GM23338 (cell line): ENCODE measurements at regions not wholly inside any gene's neighbourhood (a gene's known extent, or its start where the extent isn't known, plus 50 kb on each side); places are given as distances from the start of the nearest gene placed in this dataset.
A peak's percentile ranks its signal among the peaks of the same experiment; 100 is the strongest.

Experiments
- ATAC-seq: fragments of 200-7000 bp; cut with Tn5 transposase; 3 replicates; pipeline ENCODE4 v1.9.1; 2020
- DNase-seq: peaks from one replicate; pipeline ENCODE4 v3.0.0-alpha.2; 2015; ENCODE audit warnings: low spot score
- H2AFZ ChIP-seq: fragments of 200-600 bp; sonication (generic); 2 replicates; pipeline ENCODE4 v1.8.0; 2016; ENCODE audit warnings: antibody characterized with exemption, mild to moderate bottlenecking, moderate library complexity
- H3F3A ChIP-seq: fragments of 200-600 bp; sonication (generic); replicated peaks from 2 replicates; pipeline ENCODE4 v1.8.0; 2017; ENCODE audit warnings: antibody characterized with exemption, mixed run types, low read depth
- H3K27ac ChIP-seq: fragments of 200-600 bp; sonication (generic); 2 replicates; pipeline ENCODE4 v1.6.1; 2016; ENCODE audit warnings: low read depth
- H3K27me3 ChIP-seq: fragments of 200-600 bp; sonication (generic); 2 replicates; pipeline ENCODE4 v1.8.0; 2016; ENCODE audit warnings: mild to moderate bottlenecking, mixed run types, moderate library complexity; ENCODE audit not compliant: insufficient read depth
- H3K36me3 ChIP-seq: fragments of 200-600 bp; sonication (generic); 2 replicates; pipeline ENCODE4 v1.8.0; 2016; ENCODE audit warnings: mild to moderate bottlenecking; ENCODE audit not compliant: insufficient read depth
- H3K4me1 ChIP-seq: fragments of 200-600 bp; sonication (generic); 2 replicates; pipeline ENCODE4 v1.8.0; 2016; ENCODE audit warnings: mild to moderate bottlenecking, moderate library complexity; ENCODE audit not compliant: insufficient read depth
- H3K4me2 ChIP-seq: fragments of 200-600 bp; sonication (generic); 2 replicates; pipeline ENCODE4 v1.7.1; 2017; ENCODE audit warnings: mixed run types
- H3K4me3 ChIP-seq: fragments of 200-600 bp; sonication (generic); 2 replicates; pipeline ENCODE4 v1.6.1; 2016; ENCODE audit warnings: mixed run types
- H3K79me2 ChIP-seq: fragments of 200-600 bp; sonication (generic); replicated peaks from 2 replicates; pipeline ENCODE4 v1.8.0; 2017; ENCODE audit warnings: mild to moderate bottlenecking; ENCODE audit not compliant: insufficient read depth
- H3K9me2 ChIP-seq: fragments of 200-600 bp; sonication (generic); 2 replicates; pipeline ENCODE4 v1.8.0; 2017; ENCODE audit not compliant: insufficient read depth
- H4K20me1 ChIP-seq: fragments of 200-600 bp; sonication (generic); replicated peaks from 2 replicates; pipeline ENCODE4 v1.8.0; 2017; ENCODE audit warnings: mild to moderate bottlenecking; ENCODE audit not compliant: insufficient read depth
- H3K27ac Mint-ChIP-seq: 2 replicates; pipeline ENCODE4 v1.8.0; 2020; ENCODE audit warnings: inconsistent platforms, mild to moderate bottlenecking, moderate library complexity, mixed read lengths
- H3K27me3 Mint-ChIP-seq: 3 replicates; pipeline ENCODE4 v1.8.0; 2022; ENCODE audit warnings: low read depth, mild to moderate bottlenecking, moderate library complexity, mixed read lengths, inconsistent platforms; ENCODE audit not compliant: insufficient read depth, poor library complexity
- H3K36me3 Mint-ChIP-seq: 3 replicates; pipeline ENCODE4 v1.8.0; 2021; ENCODE audit warnings: low read depth, mild to moderate bottlenecking, inconsistent platforms, moderate library complexity, mixed read lengths
- H3K4me1 Mint-ChIP-seq: 3 replicates; pipeline ENCODE4 v1.8.0; 2020; ENCODE audit warnings: mild to moderate bottlenecking, inconsistent platforms, mixed read lengths
- H3K4me3 Mint-ChIP-seq: 3 replicates; pipeline ENCODE4 v1.8.0; 2021; ENCODE audit warnings: moderate library complexity, mild to moderate bottlenecking, inconsistent platforms, mixed read lengths
- H3K9me3 Mint-ChIP-seq: 3 replicates; pipeline ENCODE4 v1.8.0; 2020; ENCODE audit warnings: moderate library complexity, mild to moderate bottlenecking, inconsistent platforms, mixed read lengths
- CREB1 ChIP-seq: fragments of 250-450 bp; sonication (Bioruptor Pico); IDR thresholded peaks from 2 replicates; pipeline ENCODE4 v1.5.0; 2020; ENCODE audit warnings: low read depth, mild to moderate bottlenecking, moderate library complexity
- EZH2 ChIP-seq: fragments of 200-600 bp; sonication (generic); IDR thresholded peaks from one replicate; pipeline ENCODE4 v1.8.0; 2017; ENCODE audit warnings: antibody characterized with exemption, mild to moderate bottlenecking, low read depth; ENCODE audit not compliant: unreplicated experiment
- EZH2phosphoT487 ChIP-seq: fragments of 200-600 bp; sonication (generic); IDR thresholded peaks from one replicate; pipeline ENCODE4 v1.8.1; 2018; ENCODE audit warnings: antibody characterized with exemption; ENCODE audit not compliant: unreplicated experiment
- JUNB ChIP-seq: IDR thresholded peaks from one replicate; pipeline ENCODE4 v1.6.1; 2016; ENCODE audit warnings: antibody characterized with exemption; ENCODE audit not compliant: unreplicated experiment
- REST ChIP-seq: IDR thresholded peaks from one replicate; pipeline ENCODE4 v1.6.1; 2018; ENCODE audit warnings: antibody characterized with exemption; ENCODE audit not compliant: unreplicated experiment
- STAT1 ChIP-seq: IDR thresholded peaks from one replicate; pipeline ENCODE4 v1.6.1; 2016; ENCODE audit warnings: antibody characterized with exemption; ENCODE audit not compliant: unreplicated experiment
- ZNF331 ChIP-seq: fragments of 250-450 bp; sonication (Bioruptor Pico); IDR thresholded peaks from 2 replicates; pipeline ENCODE4 v1.5.0; 2020; ENCODE audit warnings: low read depth, mild to moderate bottlenecking, moderate library complexity
- TF ChIP-seq, protein P1 (sequence below), 2 experiments: fragments of 200-600 bp in 1 of 2; sonication (generic) in 1 of 2; conservative IDR thresholded peaks; 2 replicates each; pipeline versions ENCODE4 v1.5.1 to v1.6.1; 2016 to 2017; ENCODE audit warnings: antibody characterized with exemption in 2 of 2, low read depth in 2 of 2, mild to moderate bottlenecking in 2 of 2, moderate library complexity in 1 of 2
- TF ChIP-seq, protein P2 (sequence below): IDR thresholded peaks from 2 replicates; pipeline ENCODE4 v1.6.1; 2016; ENCODE audit warnings: antibody characterized with exemption

DNA sequence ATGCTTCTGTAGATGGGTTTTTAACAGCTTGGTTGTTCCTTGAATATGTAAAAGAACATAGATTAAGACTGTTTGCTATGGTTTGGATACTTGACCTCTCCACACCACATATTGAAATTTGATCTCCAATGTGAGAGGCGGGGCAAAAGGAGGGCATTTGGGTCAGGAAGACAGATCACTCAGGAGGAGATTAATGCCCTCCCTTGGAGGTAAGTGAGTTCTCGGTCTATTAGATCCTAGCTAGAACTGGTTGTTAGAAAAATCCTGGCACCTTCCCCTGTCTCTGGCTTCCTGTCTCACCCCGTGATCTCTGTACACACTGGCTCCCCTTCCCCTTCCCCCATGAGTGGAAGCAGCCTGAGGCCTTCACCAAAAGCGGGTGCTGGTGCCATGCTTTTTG is 281.1 kb upstream of the ANKRD55 start:
- peaks cover 6% of the 10 kb centered on the region; the same call in 1 of the 2 replicates for H3K4me1 ChIP-seq
- H3K9me2 ChIP-seq, result no peaks in the 10 kb centered on the region
- H3K27me3 Mint-ChIP-seq, result peaks cover 8% of the 10 kb centered on the region
- H3K79me2 ChIP-seq, result no peaks in the 10 kb centered on the region
- no peaks in the 10 kb centered on the region for H3K36me3 ChIP-seq
- no peak overlapping the region for H2AFZ ChIP-seq
- TF ChIP-seq EZH2 (no peak), REST (no peak)
- TF ChIP-seq, protein P1, sequence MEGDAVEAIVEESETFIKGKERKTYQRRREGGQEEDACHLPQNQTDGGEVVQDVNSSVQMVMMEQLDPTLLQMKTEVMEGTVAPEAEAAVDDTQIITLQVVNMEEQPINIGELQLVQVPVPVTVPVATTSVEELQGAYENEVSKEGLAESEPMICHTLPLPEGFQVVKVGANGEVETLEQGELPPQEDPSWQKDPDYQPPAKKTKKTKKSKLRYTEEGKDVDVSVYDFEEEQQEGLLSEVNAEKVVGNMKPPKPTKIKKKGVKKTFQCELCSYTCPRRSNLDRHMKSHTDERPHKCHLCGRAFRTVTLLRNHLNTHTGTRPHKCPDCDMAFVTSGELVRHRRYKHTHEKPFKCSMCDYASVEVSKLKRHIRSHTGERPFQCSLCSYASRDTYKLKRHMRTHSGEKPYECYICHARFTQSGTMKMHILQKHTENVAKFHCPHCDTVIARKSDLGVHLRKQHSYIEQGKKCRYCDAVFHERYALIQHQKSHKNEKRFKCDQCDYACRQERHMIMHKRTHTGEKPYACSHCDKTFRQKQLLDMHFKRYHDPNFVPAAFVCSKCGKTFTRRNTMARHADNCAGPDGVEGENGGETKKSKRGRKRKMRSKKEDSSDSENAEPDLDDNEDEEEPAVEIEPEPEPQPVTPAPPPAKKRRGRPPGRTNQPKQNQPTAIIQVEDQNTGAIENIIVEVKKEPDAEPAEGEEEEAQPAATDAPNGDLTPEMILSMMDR (conservative IDR thresholded peaks at IDR 0.05; ENCODE audit: low read depth in 2 of 2), result no peak
- TF ChIP-seq, protein P2, sequence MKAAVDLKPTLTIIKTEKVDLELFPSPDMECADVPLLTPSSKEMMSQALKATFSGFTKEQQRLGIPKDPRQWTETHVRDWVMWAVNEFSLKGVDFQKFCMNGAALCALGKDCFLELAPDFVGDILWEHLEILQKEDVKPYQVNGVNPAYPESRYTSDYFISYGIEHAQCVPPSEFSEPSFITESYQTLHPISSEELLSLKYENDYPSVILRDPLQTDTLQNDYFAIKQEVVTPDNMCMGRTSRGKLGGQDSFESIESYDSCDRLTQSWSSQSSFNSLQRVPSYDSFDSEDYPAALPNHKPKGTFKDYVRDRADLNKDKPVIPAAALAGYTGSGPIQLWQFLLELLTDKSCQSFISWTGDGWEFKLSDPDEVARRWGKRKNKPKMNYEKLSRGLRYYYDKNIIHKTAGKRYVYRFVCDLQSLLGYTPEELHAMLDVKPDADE, result no peak
- H3K27ac Mint-ChIP-seq, result no peak overlapping the region
- no peaks in the 10 kb centered on the region for H3F3A ChIP-seq
- ATAC-seq (peak; percentile 72), DNase-seq (peak; percentile 22)
- H3K27ac ChIP-seq, result no peak overlapping the region
- no peak overlapping the region for H3K4me3 Mint-ChIP-seq
- H3K27me3 ChIP-seq, result no peaks in the 10 kb centered on the region
- no peaks in the 10 kb centered on the region for H3K9me3 Mint-ChIP-seq
- H3K4me3 ChIP-seq, result no peak overlapping the region
- no peak overlapping the region for H3K4me2 ChIP-seq
- no peaks in the 10 kb centered on the region for H3K36me3 Mint-ChIP-seq
- no peaks in the 10 kb centered on the region for H4K20me1 ChIP-seq
- peaks cover 27% of the 10 kb centered on the region for H3K4me1 Mint-ChIP-seq

GRCh38 chr5:56513141-56513540 is 280.0 kb upstream of the ANKRD55 start:
- H3K4me3 ChIP-seq, result no peak overlapping the region
- DNase-seq (no peak), ATAC-seq (no peak)
- peaks cover 31% of the 10 kb centered on the region for H3K4me1 Mint-ChIP-seq
- peaks cover 6% of the 10 kb centered on the region; the same call in 1 of the 2 replicates for H3K4me1 ChIP-seq
- no peaks in the 10 kb centered on the region for H4K20me1 ChIP-seq
- no peaks in the 10 kb centered on the region for H3K36me3 Mint-ChIP-seq
- H3K9me3 Mint-ChIP-seq, result no peaks in the 10 kb centered on the region
- no peak overlapping the region for H3K27ac Mint-ChIP-seq
- H3K9me2 ChIP-seq, result no peaks in the 10 kb centered on the region
- no peak overlapping the region for H3K27ac ChIP-seq
- no peaks in the 10 kb centered on the region for H3K27me3 ChIP-seq
- H3K36me3 ChIP-seq, result no peaks in the 10 kb centered on the region
- no peaks in the 10 kb centered on the region for H3K79me2 ChIP-seq
- H3F3A ChIP-seq, result no peaks in the 10 kb centered on the region
- no peak for TF ChIP-seq STAT1
- TF ChIP-seq ZNF331 (CRISPR knock-in tag), result no peak
- TF ChIP-seq CREB1 (CRISPR knock-in tag), result no peak
- TF ChIP-seq EZH2phosphoT487, result no peak
- no peak for TF ChIP-seq JUNB
- no peak for TF ChIP-seq EZH2
- H3K27me3 Mint-ChIP-seq, result peaks cover 6% of the 10 kb centered on the region
- H2AFZ ChIP-seq, result no peak overlapping the region
- no peak overlapping the region for H3K4me3 Mint-ChIP-seq
- no peak overlapping the region for H3K4me2 ChIP-seq
